GM12892 (cell line): ENCODE measurements at regions not wholly inside any gene's neighbourhood (a gene's known extent, or its start where the extent isn't known, plus 50 kb on each side); places are given as distances from the start of the nearest gene placed in this dataset.

Experiments
- POLR2A ChIP-seq: IDR thresholded peaks from 2 replicates; pipeline ENCODE4 v1.6.1; 2011; ENCODE audit warnings: low read depth, low read length, control low read depth
- TAF1 ChIP-seq: IDR thresholded peaks from 2 replicates; pipeline ENCODE4 v1.6.1; 2011; ENCODE audit warnings: low read depth, mild to moderate bottlenecking, control low read depth, low read length, borderline replicate concordance

- no peak for TF ChIP-seq TAF1
- TF ChIP-seq POLR2A, result no peak
Measured at GRCh38 chr16:79808731-79809130, 208.2 kb upstream of the MAF start.
